ENCODE measurements at regions not wholly inside any gene's neighbourhood (a gene's known extent, or its start where the extent isn't known, plus 50 kb on each side); places are given as distances from the start of the nearest gene placed in this dataset.

- Histone ChIP-seq H3K36me3 (replicated peaks; ENCODE audit: control insufficient read depth, insufficient read depth, low read length) (no peaks in the 10 kb centered on the region), H3K4me3 (ENCODE audit: insufficient read depth, low read depth, low read length) (no peak overlapping the region), H3K27me3 (ENCODE audit: control insufficient read depth, insufficient read depth, low read length) (no peaks in the 10 kb centered on the region)
- DNase-seq: no peak
These were observed 50.5 kb downstream of the PALM2AKAP2 start for GRCh38 chr9:109830545-109830944.

GRCh38 chr9:109831998-109832658 is 52.1 kb downstream of the PALM2AKAP2 start:
- H3K27me3 ChIP-seq (ENCODE audit: control insufficient read depth, insufficient read depth, low read length): no peaks in the 10 kb centered on the region
- H3K4me3 ChIP-seq (ENCODE audit: insufficient read depth, low read depth, low read length): no peak overlapping the region
- DNase-seq: no peak
- H3K36me3 ChIP-seq (replicated peaks; ENCODE audit: control insufficient read depth, insufficient read depth, low read length): no peaks in the 10 kb centered on the region

- no peak for DNase-seq
- H3K27me3 ChIP-seq (ENCODE audit: control insufficient read depth, insufficient read depth, low read length): no peaks in the 10 kb centered on the region
- H3K36me3 ChIP-seq (replicated peaks; ENCODE audit: control insufficient read depth, insufficient read depth, low read length): no peaks in the 10 kb centered on the region
- H3K4me3 ChIP-seq (ENCODE audit: insufficient read depth, low read depth, low read length): no peak overlapping the region
These were observed 54.9 kb downstream of the PALM2AKAP2 start for GRCh38 chr9:109834855-109835254.

DNA sequence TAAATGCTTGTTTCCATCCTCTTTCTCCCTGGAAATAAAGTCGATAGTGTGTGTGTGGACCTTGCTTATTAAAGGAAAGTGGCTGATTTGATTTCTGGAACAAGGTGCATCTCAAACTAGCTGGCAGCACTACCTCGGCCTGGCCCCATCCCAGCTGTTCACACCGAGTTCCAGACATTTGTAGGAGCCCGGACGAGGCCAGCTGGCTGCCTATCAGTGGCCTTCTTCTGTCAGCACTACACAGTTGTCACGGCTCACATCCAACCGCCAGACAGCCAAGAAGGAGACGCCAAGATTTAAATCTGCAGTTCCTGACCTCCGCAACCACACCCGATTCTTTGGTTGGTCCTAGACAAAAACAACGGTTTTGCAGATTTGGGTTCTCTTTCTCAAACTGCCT is 63.6 kb downstream of the PALM2AKAP2 start:
- no peaks in the 10 kb centered on the region for H3K27me3 ChIP-seq (ENCODE audit: control insufficient read depth, insufficient read depth, low read length)
- no peak for DNase-seq
- no peak overlapping the region for H3K4me3 ChIP-seq (ENCODE audit: insufficient read depth, low read depth, low read length)
- no peaks in the 10 kb centered on the region for H3K36me3 ChIP-seq (replicated peaks; ENCODE audit: control insufficient read depth, insufficient read depth, low read length)

- Histone ChIP-seq H3K36me3 (replicated peaks; ENCODE audit: control insufficient read depth, insufficient read depth, low read length) (no peaks in the 10 kb centered on the region), H3K27me3 (ENCODE audit: control insufficient read depth, insufficient read depth, low read length) (no peaks in the 10 kb centered on the region), H3K4me3 (ENCODE audit: insufficient read depth, low read depth, low read length) (no peak overlapping the region)
- DNase-seq: no peak
These were observed 65.2 kb downstream of the PALM2AKAP2 start for GRCh38 chr9:109845226-109845625.

GRCh38 chr9:109846776-109847175 is 66.8 kb downstream of the PALM2AKAP2 start:
- Histone ChIP-seq H3K27me3 (ENCODE audit: control insufficient read depth, insufficient read depth, low read length) (no peaks in the 10 kb centered on the region), H3K4me3 (ENCODE audit: insufficient read depth, low read depth, low read length) (no peak overlapping the region), H3K36me3 (replicated peaks; ENCODE audit: control insufficient read depth, insufficient read depth, low read length) (no peaks in the 10 kb centered on the region)
- no peak for DNase-seq

- H3K27me3 ChIP-seq (ENCODE audit: control insufficient read depth, insufficient read depth, low read length): no peaks in the 10 kb centered on the region
- no peak overlapping the region for H3K4me3 ChIP-seq (ENCODE audit: insufficient read depth, low read depth, low read length)
- no peak for DNase-seq
- no peaks in the 10 kb centered on the region for H3K36me3 ChIP-seq (replicated peaks; ENCODE audit: control insufficient read depth, insufficient read depth, low read length)
These were observed 72.6 kb downstream of the PALM2AKAP2 start for GRCh38 chr9:109852556-109852955.

- no peak for DNase-seq
- no peak overlapping the region for H3K4me3 ChIP-seq (ENCODE audit: insufficient read depth, low read depth, low read length)
- H3K36me3 ChIP-seq (replicated peaks; ENCODE audit: control insufficient read depth, insufficient read depth, low read length): no peaks in the 10 kb centered on the region
- no peaks in the 10 kb centered on the region for H3K27me3 ChIP-seq (ENCODE audit: control insufficient read depth, insufficient read depth, low read length)
These were observed 75.5 kb downstream of the PALM2AKAP2 start for GRCh38 chr9:109855540-109855939.

DNA sequence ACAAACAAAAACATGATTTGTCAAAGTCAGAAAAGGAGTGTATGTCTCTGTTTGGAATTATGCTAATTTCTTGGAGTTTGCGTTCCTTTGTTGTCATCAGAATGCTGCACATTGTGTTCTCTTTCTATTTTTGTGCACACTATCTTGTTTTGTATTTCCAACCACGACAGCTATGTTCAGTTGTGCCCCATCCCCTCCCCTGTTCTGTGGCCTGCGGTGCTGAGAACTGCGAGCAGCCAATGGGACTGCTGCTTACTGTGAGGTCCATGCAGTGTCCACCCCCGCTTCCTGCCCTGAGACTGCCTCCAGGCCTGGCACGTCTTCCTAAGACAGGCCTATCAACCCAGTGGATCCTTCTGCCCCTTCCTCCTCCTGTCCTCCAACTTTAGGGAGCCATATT is 76.8 kb downstream of the PALM2AKAP2 start:
- no peak for DNase-seq
- H3K27me3 ChIP-seq (ENCODE audit: control insufficient read depth, insufficient read depth, low read length): no peaks in the 10 kb centered on the region

DNA sequence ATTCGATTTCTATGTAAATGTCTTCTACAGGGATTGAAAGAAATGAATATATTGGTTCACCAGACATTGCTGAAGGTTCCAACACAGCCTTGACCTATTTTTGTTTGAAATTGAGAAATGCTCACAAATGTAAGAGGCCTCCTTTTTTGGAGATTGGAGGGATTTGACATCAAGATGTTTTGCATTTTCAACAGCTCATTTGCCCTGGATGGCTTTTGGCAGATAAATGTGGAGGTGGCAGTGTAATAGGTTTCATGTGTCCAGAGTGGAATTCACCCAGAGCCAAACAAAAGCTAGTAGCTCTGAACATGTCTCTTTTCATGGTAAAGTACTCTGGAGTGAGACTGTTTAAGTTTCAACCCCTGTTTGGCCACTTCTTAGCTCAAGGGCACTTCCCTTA is 77.3 kb downstream of the PALM2AKAP2 start:
- no peak for DNase-seq
- Histone ChIP-seq H3K27me3 (ENCODE audit: control insufficient read depth, insufficient read depth, low read length) (no peaks in the 10 kb centered on the region), H3K4me3 (ENCODE audit: insufficient read depth, low read depth, low read length) (no peak overlapping the region), H3K36me3 (replicated peaks; ENCODE audit: control insufficient read depth, insufficient read depth, low read length) (no peaks in the 10 kb centered on the region)

More for the DNA sequence above, 76.8 kb downstream of the PALM2AKAP2 start:
- Histone ChIP-seq H3K36me3 (replicated peaks; ENCODE audit: control insufficient read depth, insufficient read depth, low read length) (no peaks in the 10 kb centered on the region), H3K4me3 (ENCODE audit: insufficient read depth, low read depth, low read length) (no peak overlapping the region)

DNA sequence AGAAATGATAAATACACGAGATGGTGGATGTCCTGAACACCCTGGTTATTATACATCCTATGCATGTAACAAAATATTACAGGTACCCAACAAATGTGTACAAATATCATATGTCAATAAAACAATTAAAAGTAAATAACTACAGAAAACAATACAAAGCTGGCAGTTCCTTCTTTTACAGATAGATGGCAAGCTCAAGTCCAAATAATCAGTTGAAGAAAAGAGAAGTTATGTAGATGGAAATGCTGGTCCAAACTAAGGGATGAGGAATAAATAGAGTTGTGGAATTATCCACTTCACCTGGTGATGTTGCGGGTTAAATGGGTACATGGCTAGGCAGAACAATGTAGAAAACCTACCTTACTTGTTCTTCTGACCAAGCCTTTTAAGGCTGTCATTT is 79.4 kb downstream of the PALM2AKAP2 start:
- no peak overlapping the region for H3K4me3 ChIP-seq (ENCODE audit: insufficient read depth, low read depth, low read length)
- H3K36me3 ChIP-seq (replicated peaks; ENCODE audit: control insufficient read depth, insufficient read depth, low read length): no peaks in the 10 kb centered on the region
- no peaks in the 10 kb centered on the region for H3K27me3 ChIP-seq (ENCODE audit: control insufficient read depth, insufficient read depth, low read length)
- no peak for DNase-seq

DNA sequence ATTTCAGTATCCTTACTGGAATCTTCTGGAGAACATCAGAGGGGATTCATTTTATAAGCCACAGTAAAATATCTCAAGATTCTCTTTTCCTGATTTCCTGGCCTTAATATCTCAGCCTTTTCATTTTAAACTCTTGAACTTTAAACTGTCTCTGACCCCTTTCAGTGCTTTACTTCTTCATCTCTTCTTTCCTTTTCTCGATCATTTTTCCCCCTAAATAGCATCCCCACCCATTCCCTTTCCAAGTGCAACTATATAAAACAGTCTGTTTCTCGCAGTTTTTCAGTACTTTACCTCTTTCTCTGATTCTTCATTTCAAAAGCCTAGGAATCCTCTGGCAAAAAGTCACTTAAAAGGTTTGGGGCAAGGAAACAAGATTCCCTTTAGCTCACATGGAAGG is 80.5 kb downstream of the PALM2AKAP2 start:
- no peaks in the 10 kb centered on the region for H3K27me3 ChIP-seq (ENCODE audit: control insufficient read depth, insufficient read depth, low read length)
- no peak for DNase-seq
- H3K4me3 ChIP-seq (ENCODE audit: insufficient read depth, low read depth, low read length): no peak overlapping the region
- no peaks in the 10 kb centered on the region for H3K36me3 ChIP-seq (replicated peaks; ENCODE audit: control insufficient read depth, insufficient read depth, low read length)

DNA sequence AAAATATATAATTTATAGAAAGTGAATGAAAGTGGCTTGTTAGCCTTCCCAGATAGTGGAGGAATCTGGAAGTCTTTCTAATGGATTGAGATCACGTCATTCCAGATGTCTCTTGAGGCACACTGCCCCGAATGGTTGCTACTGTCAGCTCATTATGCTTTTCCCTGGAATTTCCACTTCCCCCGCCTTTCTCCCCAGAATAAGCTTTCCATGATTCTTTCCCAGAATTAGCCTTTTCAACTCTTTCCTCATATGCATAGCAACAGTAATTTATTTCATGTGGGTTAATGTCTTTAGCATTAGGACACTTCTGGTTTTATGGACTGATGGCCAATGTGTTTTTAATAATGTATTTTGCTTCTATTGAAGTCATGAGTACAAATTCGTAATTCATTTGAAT is 81.5 kb downstream of the PALM2AKAP2 start:
- Histone ChIP-seq H3K36me3 (replicated peaks; ENCODE audit: control insufficient read depth, insufficient read depth, low read length) (no peaks in the 10 kb centered on the region), H3K27me3 (ENCODE audit: control insufficient read depth, insufficient read depth, low read length) (no peaks in the 10 kb centered on the region), H3K4me3 (ENCODE audit: insufficient read depth, low read depth, low read length) (no peak overlapping the region)
- no peak for DNase-seq

DNA sequence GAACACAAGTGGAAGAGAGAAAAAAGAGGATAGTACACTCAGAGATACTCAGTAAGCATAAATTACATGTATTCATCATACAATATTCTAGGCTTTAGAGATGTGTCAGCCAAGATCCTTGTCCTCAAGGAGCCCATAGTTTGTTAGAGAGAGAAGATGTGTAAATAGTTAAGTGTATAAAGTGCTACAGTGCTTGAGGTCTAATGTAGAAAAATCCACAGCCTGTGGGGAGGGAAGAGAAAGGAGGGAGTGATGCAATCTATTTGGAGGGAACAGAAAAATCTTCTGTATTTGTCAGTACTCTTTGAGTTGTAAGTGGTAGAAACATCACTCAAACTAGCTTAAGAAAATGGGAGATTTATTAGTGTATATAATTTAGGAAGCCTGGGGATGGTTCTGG is 81.9 kb downstream of the PALM2AKAP2 start:
- Histone ChIP-seq H3K4me3 (ENCODE audit: insufficient read depth, low read depth, low read length) (no peak overlapping the region), H3K27me3 (ENCODE audit: control insufficient read depth, insufficient read depth, low read length) (no peaks in the 10 kb centered on the region), H3K36me3 (replicated peaks; ENCODE audit: control insufficient read depth, insufficient read depth, low read length) (no peaks in the 10 kb centered on the region)
- no peak for DNase-seq

GRCh38 chr9:109862452-109862851 is 82.5 kb downstream of the PALM2AKAP2 start:
- Histone ChIP-seq H3K27me3 (ENCODE audit: control insufficient read depth, insufficient read depth, low read length) (no peaks in the 10 kb centered on the region), H3K36me3 (replicated peaks; ENCODE audit: control insufficient read depth, insufficient read depth, low read length) (no peaks in the 10 kb centered on the region), H3K4me3 (ENCODE audit: insufficient read depth, low read depth, low read length) (no peak overlapping the region)
- DNase-seq: no peak

- no peak for DNase-seq
- no peaks in the 10 kb centered on the region for H3K36me3 ChIP-seq (replicated peaks; ENCODE audit: control insufficient read depth, insufficient read depth, low read length)
- no peak overlapping the region for H3K4me3 ChIP-seq (ENCODE audit: insufficient read depth, low read depth, low read length)
- H3K27me3 ChIP-seq (ENCODE audit: control insufficient read depth, insufficient read depth, low read length): no peaks in the 10 kb centered on the region
These were observed 84.0 kb downstream of the PALM2AKAP2 start for GRCh38 chr9:109863961-109864360.

Measured in H7 (cell line).